GM21390 (cell line): ENCODE measurements at regions not wholly inside any gene's neighbourhood (a gene's known extent, or its start where the extent isn't known, plus 50 kb on each side); places are given as distances from the start of the nearest gene placed in this dataset.

ENCODE experiments used
- ATAC-seq: cut with Tn5 transposase; IDR thresholded peaks from one replicate; pipeline ENCODE4 v1.9.1; 2021; ENCODE audit not compliant: unreplicated experiment

- peak; percentile 31 for ATAC-seq
These were observed 109.8 kb downstream of the HFE start for GRCh38 chr6:26196846-26197635.

- ATAC-seq: no peak
These were observed 110.4 kb downstream of the HFE start for GRCh38 chr6:26197636-26197932.

DNA sequence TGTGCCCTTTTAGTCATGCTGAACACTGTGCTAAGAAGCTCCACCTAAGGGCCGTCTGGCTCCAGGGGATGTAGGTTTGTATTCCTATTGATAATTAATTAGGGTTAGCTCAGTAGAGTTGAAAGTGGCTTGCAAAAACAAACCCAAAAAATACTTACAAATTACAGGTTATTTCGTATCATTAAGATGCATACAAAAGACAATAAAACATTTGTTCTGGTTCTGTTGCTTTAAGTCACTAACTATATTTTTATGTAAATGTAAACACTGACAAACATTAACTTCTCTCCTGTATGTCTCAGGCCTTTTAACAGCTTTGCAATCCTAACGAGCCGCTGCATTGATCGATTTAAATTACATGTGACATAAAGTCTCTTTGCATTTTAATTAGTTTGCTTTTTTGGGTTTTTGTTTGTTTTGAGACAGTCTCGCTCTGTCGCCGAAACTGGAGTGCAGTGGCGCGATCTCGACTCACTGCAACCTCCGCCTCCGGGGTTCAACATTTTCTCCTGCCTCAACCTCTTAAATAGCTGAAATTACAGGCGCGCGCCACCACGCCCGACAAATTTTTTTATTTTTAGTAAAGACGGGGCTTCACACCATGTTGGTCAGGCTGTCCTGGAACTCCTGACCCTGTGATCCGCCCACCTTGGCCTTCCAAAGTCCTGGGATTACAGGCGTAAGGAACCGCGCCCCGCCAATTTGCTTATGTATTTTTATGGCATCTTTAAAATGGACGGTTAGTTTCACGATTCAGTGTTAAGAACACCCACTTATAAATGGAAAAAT, 110.9 kb downstream of the HFE start:
- ATAC-seq: no peak

- no peak for ATAC-seq
These were observed 111.5 kb downstream of the HFE start for GRCh38 chr6:26198722-26199056.

- ATAC-seq: peak; percentile 53
These were observed 112.0 kb downstream of the HFE start for GRCh38 chr6:26199057-26199772.

DNA sequence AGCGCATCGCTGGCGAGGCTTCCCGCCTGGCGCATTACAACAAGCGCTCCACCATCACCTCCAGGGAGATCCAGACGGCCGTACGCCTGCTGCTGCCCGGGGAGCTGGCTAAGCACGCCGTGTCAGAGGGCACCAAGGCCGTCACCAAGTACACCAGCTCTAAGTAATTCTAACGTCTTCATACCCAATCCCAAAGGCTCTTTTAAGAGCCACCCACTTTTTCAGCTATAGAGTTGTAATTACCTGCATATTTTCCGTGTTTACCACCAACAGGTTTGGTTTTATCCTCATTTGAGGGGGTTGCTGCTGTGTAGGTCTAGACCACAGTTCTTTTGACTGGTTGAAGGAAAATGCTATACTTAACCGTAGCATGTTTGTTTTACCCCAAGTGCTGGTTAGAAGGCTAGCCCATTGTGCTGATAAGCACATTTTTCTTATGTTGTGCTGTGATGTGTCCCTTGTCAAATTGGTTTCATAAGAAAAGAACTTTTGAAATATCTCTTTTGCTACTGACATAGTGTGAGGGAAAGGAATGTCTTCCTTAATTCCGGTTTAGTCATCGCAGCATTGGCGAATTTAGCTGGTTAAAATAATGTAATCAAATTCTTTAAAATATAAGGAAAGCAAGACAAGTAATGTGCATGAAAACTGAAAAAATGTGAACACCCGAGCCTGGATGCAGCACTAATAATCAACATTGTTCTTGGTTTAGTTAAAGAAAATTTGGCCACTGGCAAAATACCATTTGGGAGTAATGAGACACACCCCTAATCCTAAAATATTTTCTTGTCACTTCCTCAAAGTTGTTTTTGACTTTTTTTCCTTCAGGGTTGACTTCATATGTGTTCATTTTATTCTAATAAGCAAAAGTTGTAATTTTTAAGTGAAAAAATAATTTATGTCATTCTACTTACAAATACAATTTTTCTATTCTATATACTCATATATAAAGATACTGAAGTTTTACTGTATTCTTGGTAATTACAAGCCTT, 112.8 kb downstream of the HFE start:
- ATAC-seq: no peak

DNA sequence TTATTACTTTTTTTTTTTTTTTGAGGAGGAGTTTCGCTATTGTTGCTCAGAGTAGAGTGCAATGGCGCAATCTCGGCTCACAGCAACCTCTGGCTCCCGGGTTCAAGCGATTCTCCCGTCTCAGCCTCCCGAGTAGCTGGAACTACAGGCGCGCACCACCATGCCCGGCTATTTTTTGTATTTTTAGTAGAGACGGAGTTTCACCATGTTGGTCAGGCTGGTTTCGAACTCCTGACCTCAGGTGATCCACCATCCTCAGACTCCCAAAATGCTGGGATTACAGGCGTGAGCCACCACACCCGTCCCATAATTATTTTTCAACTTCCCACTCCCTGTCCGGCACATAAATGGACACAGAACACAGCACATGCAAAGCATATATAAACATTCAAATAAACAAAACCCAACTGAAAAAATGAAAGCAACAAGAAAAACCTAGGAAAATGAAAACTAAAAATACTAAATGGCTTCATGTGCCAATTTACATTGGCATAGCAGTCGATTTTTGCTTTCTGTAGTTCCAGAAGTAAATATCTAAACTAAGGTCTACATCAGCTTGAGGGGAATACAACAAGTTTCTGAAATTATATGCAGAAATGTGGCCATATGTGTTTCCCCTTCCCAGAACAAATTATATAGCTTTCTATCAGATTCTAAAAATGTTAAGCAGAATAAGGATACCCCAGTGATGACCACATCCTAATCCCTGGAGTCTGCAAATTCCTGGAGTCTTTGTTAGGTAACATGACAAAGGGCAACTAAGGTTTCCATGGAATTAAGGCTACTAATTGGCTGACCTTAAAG, 113.9 kb downstream of the HFE start:
- ATAC-seq: no peak

DNA sequence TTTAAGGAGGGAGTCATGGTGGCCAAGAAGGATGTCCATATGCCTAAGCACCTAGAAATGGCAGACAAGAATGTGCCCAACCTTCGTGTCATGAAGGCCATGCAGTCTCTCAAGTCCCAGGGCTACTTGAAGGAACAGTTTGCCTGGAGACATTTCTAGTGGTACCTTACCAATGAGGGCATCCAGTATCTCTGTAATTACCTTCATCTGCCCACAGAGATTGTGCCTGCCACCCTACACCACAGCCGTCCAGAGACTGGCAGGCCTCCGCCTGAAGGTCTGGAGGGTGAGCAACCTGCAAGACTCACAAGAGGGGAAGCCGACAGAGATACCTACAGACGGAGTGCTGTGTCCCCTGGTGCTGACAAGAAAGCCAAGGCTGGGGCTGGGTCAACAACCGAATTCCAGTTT, 115.0 kb downstream of the HFE start:
- ATAC-seq: no peak

DNA sequence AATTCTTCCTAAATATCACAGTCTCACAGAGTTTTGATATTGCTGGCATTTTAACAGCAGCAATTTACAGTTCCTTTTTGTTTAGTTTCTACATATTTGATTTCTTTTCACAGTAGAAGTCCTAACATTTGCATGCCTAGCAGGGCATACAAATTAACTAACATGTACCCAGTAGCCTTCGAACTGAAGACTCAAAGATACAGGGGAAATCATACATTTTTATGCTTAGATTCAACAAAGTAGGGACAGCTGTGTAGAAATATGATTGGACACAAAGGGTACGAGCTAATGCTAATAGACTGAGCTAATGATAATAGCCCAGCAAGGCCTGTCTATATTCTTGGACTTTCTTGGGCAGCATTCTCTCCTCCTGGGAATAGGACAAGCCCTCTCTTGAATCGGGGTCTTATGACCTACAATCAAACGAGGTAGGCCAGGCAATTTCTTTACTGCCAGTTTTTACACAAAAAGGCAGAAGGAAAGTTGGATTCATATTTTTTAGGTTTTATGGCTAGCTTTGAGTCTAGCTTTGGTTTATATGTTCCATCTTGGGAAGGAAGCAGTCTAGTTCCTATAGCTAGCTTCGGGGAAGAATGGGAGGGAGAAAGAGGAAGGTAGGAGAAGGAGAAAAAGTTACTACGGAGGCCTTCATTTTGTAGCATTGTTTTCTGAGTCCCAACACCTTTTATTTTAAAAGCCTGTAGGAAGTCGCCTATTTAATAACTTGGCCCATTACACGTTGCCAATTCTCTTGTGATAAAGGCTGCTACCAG, 115.8 kb downstream of the HFE start:
- ATAC-seq: no peak

- peak; percentile 50 for ATAC-seq
These were observed 117.3 kb downstream of the HFE start for GRCh38 chr6:26204332-26205160.

DNA sequence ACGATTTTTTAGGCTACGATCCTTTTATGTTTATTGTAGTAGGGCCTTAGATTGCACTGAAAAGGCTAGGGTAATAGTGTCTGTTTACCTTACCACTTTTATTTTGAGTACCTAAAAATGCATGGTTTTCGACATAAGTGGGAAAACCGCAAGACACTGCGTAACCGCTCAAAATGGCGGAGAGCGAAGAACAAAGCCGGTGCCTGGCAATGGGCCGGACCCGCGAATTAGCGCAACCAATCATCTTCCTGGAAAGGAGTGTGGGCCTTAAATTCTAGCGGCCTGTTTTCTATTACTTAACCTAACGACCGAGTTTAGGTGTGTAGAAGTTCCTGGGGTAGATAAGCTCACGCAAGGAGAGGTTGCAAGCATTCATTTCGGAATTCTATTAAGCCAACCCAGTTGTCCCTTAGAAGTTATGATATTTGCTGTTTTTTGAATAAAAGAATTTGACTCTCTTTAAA, 118.0 kb downstream of the HFE start:
- ATAC-seq: peak; percentile 35

DNA sequence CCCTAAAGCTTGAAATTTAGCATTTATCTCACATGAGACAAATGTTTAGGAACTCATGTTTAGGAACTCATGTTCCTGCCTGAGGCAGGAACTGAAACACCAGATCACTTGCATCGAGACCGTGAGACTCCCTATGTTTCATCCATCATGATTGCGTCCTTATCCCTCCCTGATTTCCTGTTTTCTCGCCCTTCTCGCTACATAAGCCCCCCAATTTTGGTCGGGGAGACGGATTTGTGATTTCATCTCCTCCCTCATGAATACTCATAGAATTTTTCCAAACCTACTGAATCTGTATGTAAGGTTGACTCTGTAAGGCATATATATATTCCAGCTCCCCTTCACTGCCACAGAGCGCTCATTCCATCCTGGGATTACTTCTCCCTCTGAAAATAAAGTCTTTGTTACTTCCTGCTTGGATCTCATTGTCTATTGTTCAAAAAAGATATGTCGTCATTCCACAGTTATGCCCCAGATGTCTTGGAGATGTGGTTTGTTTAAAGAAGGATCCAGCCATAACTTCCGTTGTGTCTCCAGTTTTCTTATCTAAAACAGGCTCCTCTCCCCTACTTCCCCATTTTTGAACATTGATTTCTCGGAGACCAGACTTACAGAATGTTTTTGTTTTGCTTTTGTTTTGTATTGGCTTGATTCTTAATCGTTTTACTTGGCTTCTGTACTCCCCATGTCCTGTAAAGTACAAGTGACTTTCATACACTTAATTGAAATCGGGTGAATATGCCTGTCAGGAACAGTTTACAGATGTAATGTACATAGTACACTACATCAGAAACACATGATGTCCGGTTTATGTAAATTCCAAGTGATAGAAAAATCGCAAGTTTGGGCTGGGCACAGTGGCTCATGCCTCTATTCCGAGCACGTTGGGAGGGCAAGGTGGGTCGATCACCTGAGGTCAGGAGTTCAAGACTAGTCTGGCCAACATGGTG, 118.7 kb downstream of the HFE start:
- ATAC-seq: no peak

- no peak for ATAC-seq
These were observed 119.9 kb downstream of the HFE start for GRCh38 chr6:26206868-26207801.

- no peak for ATAC-seq
These were observed 124.7 kb downstream of the HFE start for GRCh38 chr6:26211963-26212362.

DNA sequence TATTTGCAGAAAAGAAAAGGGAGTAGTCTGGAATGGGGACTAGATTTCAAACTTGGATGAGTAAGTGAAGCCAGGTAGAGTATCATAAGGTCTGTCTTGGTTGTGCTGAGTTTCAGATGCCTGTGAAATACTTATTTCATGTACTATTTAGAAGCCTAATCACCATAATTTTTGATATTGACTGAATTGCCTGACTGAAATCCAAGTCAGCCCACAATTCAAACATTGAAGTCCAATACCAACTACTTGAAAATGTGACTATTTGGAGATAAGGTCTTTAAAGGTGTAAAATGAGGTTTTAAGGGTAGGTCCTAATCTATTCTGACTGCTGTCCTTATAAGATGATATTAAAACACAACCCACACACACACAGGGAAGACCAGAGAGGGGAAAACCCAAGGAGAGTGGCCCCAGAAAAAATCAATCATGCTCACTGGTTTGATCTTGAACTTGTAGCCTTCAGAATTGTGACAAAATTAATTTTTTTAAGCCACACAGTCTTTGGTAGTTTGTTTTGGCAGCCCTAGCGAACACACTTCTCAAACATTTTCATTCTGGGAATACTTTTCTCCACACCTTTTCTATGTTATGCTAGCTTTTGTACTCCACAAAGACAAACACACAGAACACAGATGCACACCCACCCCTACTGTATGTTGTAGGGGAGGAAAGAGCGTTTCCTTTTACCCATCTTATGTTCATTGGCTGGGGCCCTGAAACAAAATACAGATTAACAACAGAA, 126.3 kb downstream of the HFE start:
- no peak for ATAC-seq
